ENCODE measurements at regions not wholly inside any gene's neighbourhood (a gene's known extent, or its start where the extent isn't known, plus 50 kb on each side); places are given as distances from the start of the nearest gene placed in this dataset.

- no peak for TF ChIP-seq ZBTB33 (IDR thresholded peaks at IDR 0.05; ENCODE audit: extremely low read depth, insufficient replicate concordance, low read length)
These were observed 188.4 kb upstream of the IGFBP3 start (continued) for GRCh38 chr7:46109437-46109836.

- no peaks in the 10 kb centered on the region for H3K27me3 ChIP-seq (ENCODE audit: insufficient read depth, low read length)
- ChIA-PET CTCF (no interaction called here), POLR2A (no interaction called here), RAD21 (ENCODE audit: low non-redundant PET in 1 of 2, low total read pairs in 2 of 2, uncharacterized antibody in 2 of 2, unreplicated experiment in 2 of 2) (no interaction called here)
- H3K27ac ChIP-seq (ENCODE audit: low read depth, low read length): no peak overlapping the region
- ATAC-seq: no peak
- no peak overlapping the region for H3K9ac ChIP-seq (ENCODE audit: low read length)
- no peak for DNase-seq (ENCODE audit: low read depth, low spot score)
- BruUV-seq (replicated peaks): no TSS peak
- no peak overlapping the region for H2AFZ ChIP-seq (ENCODE audit: low read depth, low read length, poor library complexity, severe bottlenecking)
- H3K4me1 ChIP-seq (ENCODE audit: control insufficient read depth in 1 of 2, insufficient read depth in 2 of 2, low read length in 2 of 2): no peaks in the 10 kb centered on the region
- H3K4me2 ChIP-seq (ENCODE audit: low read length): no peak overlapping the region
- H3K79me2 ChIP-seq (ENCODE audit: insufficient read depth, low read length): no peaks in the 10 kb centered on the region
- no peak for TF ChIP-seq TCF7L2 (IDR thresholded peaks at IDR 0.05; ENCODE audit: borderline replicate concordance, extremely low read depth, insufficient read depth, insufficient read length)
- TF ChIP-seq SRF (IDR thresholded peaks at IDR 0.05; ENCODE audit: low read depth): no peak
- no peak for TF ChIP-seq YY1 (IDR thresholded peaks at IDR 0.05; ENCODE audit: extremely low read depth, insufficient replicate concordance, low read depth, low read length)
- no peak for TF ChIP-seq EGR1 (IDR thresholded peaks at IDR 0.05; ENCODE audit: low read depth)
- TF ChIP-seq ZBTB33 (IDR thresholded peaks at IDR 0.05; ENCODE audit: extremely low read depth, insufficient replicate concordance, low read length): no peak
- TF ChIP-seq EZH2phosphoT487 (IDR thresholded peaks at IDR 0.05; ENCODE audit: borderline replicate concordance): no peak
- TF ChIP-seq CTCF (IDR thresholded peaks at IDR 0.05 in 2 of 3, conservative IDR thresholded peaks at IDR 0.05 in 1 of 3; ENCODE audit: borderline replicate concordance in 1 of 3, insufficient read depth in 1 of 3, low read depth in 2 of 3, low read length in 2 of 3): no peak
- TF ChIP-seq POLR2AphosphoS5 (IDR thresholded peaks at IDR 0.05; ENCODE audit: low read depth, low read length): no peak
- TF ChIP-seq JUND (IDR thresholded peaks at IDR 0.05): no peak
- no peak for TF ChIP-seq ATF3 (IDR thresholded peaks at IDR 0.05)
- no peak for TF ChIP-seq CEBPB (IDR thresholded peaks at IDR 0.05; ENCODE audit: low read depth)
- no peak for TF ChIP-seq FOSL1 (IDR thresholded peaks at IDR 0.05; ENCODE audit: low read depth)
- TF ChIP-seq POLR2A (IDR thresholded peaks at IDR 0.05; ENCODE audit: borderline replicate concordance, extremely low read depth, insufficient read depth, insufficient read length): no peak
- TF ChIP-seq EZH2 (IDR thresholded peaks at IDR 0.05): no peak
- TF ChIP-seq MAX (IDR thresholded peaks at IDR 0.05): no peak
- no peak overlapping the region for H3K4me3 ChIP-seq (replicated peaks in 1 of 2; ENCODE audit: low read depth in 1 of 2, low read length in 2 of 2)
- no peaks in the 10 kb centered on the region for H3K36me3 ChIP-seq (ENCODE audit: control insufficient read depth in 1 of 2, insufficient read depth in 2 of 2, low read length in 2 of 2)
- intact Hi-C loops (cut with micrococcal nuclease): no loop called here
- no peaks in the 10 kb centered on the region for H3K9me3 ChIP-seq (ENCODE audit: control insufficient read depth in 1 of 2, insufficient read depth in 1 of 2, low read depth in 1 of 2, low read length in 2 of 2)
- no peaks in the 10 kb centered on the region for H4K20me1 ChIP-seq (ENCODE audit: insufficient read depth)
- no peaks in the 10 kb centered on the region for H3K9me2 ChIP-seq (ENCODE audit: insufficient read depth)
These were observed 187.2 kb upstream of the IGFBP3 start for GRCh38 chr7:46108272-46108671.
